ENCODE measurements at regions not wholly inside any gene's neighbourhood (a gene's known extent, or its start where the extent isn't known, plus 50 kb on each side); places are given as distances from the start of the nearest gene placed in this dataset.

DNA sequence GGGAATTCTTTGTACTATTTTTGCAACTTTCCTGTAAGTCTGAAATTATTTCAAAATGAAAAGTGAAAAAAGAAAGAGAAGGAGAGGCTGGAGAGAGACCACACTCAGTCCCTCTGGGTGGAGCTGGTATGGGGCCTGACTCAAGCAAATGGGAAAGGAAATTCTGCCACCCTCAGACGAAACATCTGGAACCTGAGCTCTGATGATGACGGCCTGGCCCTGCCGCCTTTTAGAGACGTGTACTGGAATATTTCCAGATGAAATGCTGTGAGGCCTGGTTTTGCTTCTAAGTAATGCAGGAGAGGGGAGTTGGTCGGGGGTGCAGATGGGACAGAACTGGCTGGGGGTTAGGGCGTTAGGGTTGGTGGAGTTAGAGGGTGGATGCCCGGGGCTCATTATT is 57.4 kb upstream of the GLI2 start:
- H3K23ac ChIP-seq (ENCODE audit: low read length): no peak overlapping the region
- H3K14ac ChIP-seq (ENCODE audit: low read length): no peak overlapping the region
- no peak overlapping the region for H4K8ac ChIP-seq (ENCODE audit: low read depth, low read length)
- H3K27ac ChIP-seq (ENCODE audit: low read depth, low read length): no peak overlapping the region
- H3K4me2 ChIP-seq (ENCODE audit: low read length): no peak overlapping the region
- no peak overlapping the region for H3K18ac ChIP-seq (ENCODE audit: low read length)
- DNase-seq: peak; percentile 67 to 81
- H3K79me1 ChIP-seq (ENCODE audit: low read length): no peaks in the 10 kb centered on the region
- no peaks in the 10 kb centered on the region for H3K36me3 ChIP-seq (ENCODE audit: control insufficient read depth in 1 of 2, insufficient read depth in 2 of 2, low read length in 2 of 2)
- H3K4me3 ChIP-seq (ENCODE audit: low read depth, low read length): no peak overlapping the region
- WGBS (ENCODE audit: extremely low coverage, insufficient coverage, insufficient read length): no CpG with 5 or more reads among the region's 7 CpGs
- no peak overlapping the region for H4K91ac ChIP-seq (ENCODE audit: low read depth, low read length)
- no peak overlapping the region for H2BK120ac ChIP-seq (ENCODE audit: insufficient read depth, low read length, poor library complexity)
- no peak overlapping the region for H2AK5ac ChIP-seq (ENCODE audit: low read length)
- no peak overlapping the region for H2BK5ac ChIP-seq (ENCODE audit: low read depth, low read length, poor library complexity)
- no peaks in the 10 kb centered on the region for H3K79me2 ChIP-seq (ENCODE audit: control insufficient read depth, insufficient read depth, low read length, poor library complexity)
- no peaks in the 10 kb centered on the region for H3K9me3 ChIP-seq (ENCODE audit: insufficient read depth, low read depth, low read length)
- H4K12ac ChIP-seq (ENCODE audit: low read depth, low read length): no peak overlapping the region
- H2BK12ac ChIP-seq (ENCODE audit: low read length): no peak overlapping the region
- H2AFZ ChIP-seq (ENCODE audit: insufficient read depth, low read length, poor library complexity): no peak overlapping the region
- no peak overlapping the region for H3K4ac ChIP-seq (ENCODE audit: low read depth, low read length)
- no peaks in the 10 kb centered on the region for H3K4me1 ChIP-seq (ENCODE audit: control insufficient read depth in 1 of 2, insufficient read depth in 2 of 2, low read length in 2 of 2)
- H3K9ac ChIP-seq (ENCODE audit: low read length): no peak overlapping the region
- H3K27me3 ChIP-seq (ENCODE audit: insufficient read depth, low read length): no peaks in the 10 kb centered on the region

GRCh38 chr2:120678926-120679325 is 56.7 kb upstream of the GLI2 start:
- Histone ChIP-seq H2BK5ac (ENCODE audit: low read depth, low read length, poor library complexity) (no peak overlapping the region), H3K4me1 (ENCODE audit: control insufficient read depth in 1 of 2, insufficient read depth in 2 of 2, low read length in 2 of 2) (no peaks in the 10 kb centered on the region), H3K79me1 (ENCODE audit: low read length) (no peaks in the 10 kb centered on the region), H3K4ac (ENCODE audit: low read depth, low read length) (no peak overlapping the region), H2BK12ac (ENCODE audit: low read length) (no peak overlapping the region), H3K9ac (ENCODE audit: low read length) (no peak overlapping the region), H3K18ac (ENCODE audit: low read length) (no peak overlapping the region), H3K79me2 (ENCODE audit: control insufficient read depth, insufficient read depth, low read length, poor library complexity) (no peaks in the 10 kb centered on the region), H4K8ac (ENCODE audit: low read depth, low read length) (no peak overlapping the region), H4K12ac (ENCODE audit: low read depth, low read length) (no peak overlapping the region), H4K91ac (ENCODE audit: low read depth, low read length) (no peak overlapping the region), H3K27me3 (ENCODE audit: insufficient read depth, low read length) (no peaks in the 10 kb centered on the region), H3K36me3 (ENCODE audit: control insufficient read depth in 1 of 2, insufficient read depth in 2 of 2, low read length in 2 of 2) (no peaks in the 10 kb centered on the region), H2AK5ac (ENCODE audit: low read length) (no peak overlapping the region), H3K9me3 (ENCODE audit: insufficient read depth, low read depth, low read length) (no peaks in the 10 kb centered on the region), H3K27ac (ENCODE audit: low read depth, low read length) (no peak overlapping the region), H3K14ac (ENCODE audit: low read length) (no peak overlapping the region), H3K23ac (ENCODE audit: low read length) (no peak overlapping the region), H3K4me3 (ENCODE audit: low read depth, low read length) (no peak overlapping the region), H2BK120ac (ENCODE audit: insufficient read depth, low read length, poor library complexity) (no peak overlapping the region), H2AFZ (ENCODE audit: insufficient read depth, low read length, poor library complexity) (no peak overlapping the region), H3K4me2 (ENCODE audit: low read length) (no peak overlapping the region)
- no peak for DNase-seq
- no CpG with 5 or more reads among the region's 7 CpGs for WGBS (ENCODE audit: extremely low coverage, insufficient coverage, insufficient read length)

GRCh38 chr2:120679526-120679925 is 56.1 kb upstream of the GLI2 start:
- Histone ChIP-seq H3K9me3 (ENCODE audit: insufficient read depth, low read depth, low read length) (no peaks in the 10 kb centered on the region), H3K4me3 (ENCODE audit: low read depth, low read length) (no peak overlapping the region), H3K18ac (ENCODE audit: low read length) (no peak overlapping the region), H3K14ac (ENCODE audit: low read length) (no peak overlapping the region), H2BK12ac (ENCODE audit: low read length) (no peak overlapping the region), H3K27ac (ENCODE audit: low read depth, low read length) (no peak overlapping the region), H2BK120ac (ENCODE audit: insufficient read depth, low read length, poor library complexity) (no peak overlapping the region), H2AK5ac (ENCODE audit: low read length) (no peak overlapping the region), H4K12ac (ENCODE audit: low read depth, low read length) (no peak overlapping the region), H3K4ac (ENCODE audit: low read depth, low read length) (no peak overlapping the region), H4K8ac (ENCODE audit: low read depth, low read length) (no peak overlapping the region), H3K79me1 (ENCODE audit: low read length) (no peaks in the 10 kb centered on the region), H3K36me3 (ENCODE audit: control insufficient read depth in 1 of 2, insufficient read depth in 2 of 2, low read length in 2 of 2) (no peaks in the 10 kb centered on the region), H3K79me2 (ENCODE audit: control insufficient read depth, insufficient read depth, low read length, poor library complexity) (no peaks in the 10 kb centered on the region), H2AFZ (ENCODE audit: insufficient read depth, low read length, poor library complexity) (no peak overlapping the region), H3K9ac (ENCODE audit: low read length) (no peak overlapping the region), H2BK5ac (ENCODE audit: low read depth, low read length, poor library complexity) (no peak overlapping the region), H3K4me2 (ENCODE audit: low read length) (no peak overlapping the region), H3K27me3 (ENCODE audit: insufficient read depth, low read length) (no peaks in the 10 kb centered on the region), H3K23ac (ENCODE audit: low read length) (no peak overlapping the region), H4K91ac (ENCODE audit: low read depth, low read length) (no peak overlapping the region), H3K4me1 (ENCODE audit: control insufficient read depth in 1 of 2, insufficient read depth in 2 of 2, low read length in 2 of 2) (no peaks in the 10 kb centered on the region)
- WGBS (ENCODE audit: extremely low coverage, insufficient coverage, insufficient read length): no CpG with 5 or more reads among the region's 9 CpGs
- no peak for DNase-seq

GRCh38 chr2:120680136-120680761 is 55.4 kb upstream of the GLI2 start:
- no peak overlapping the region for H3K27ac ChIP-seq (ENCODE audit: low read depth, low read length)
- H3K9ac ChIP-seq (ENCODE audit: low read length): no peak overlapping the region
- H3K4ac ChIP-seq (ENCODE audit: low read depth, low read length): no peak overlapping the region
- WGBS (ENCODE audit: extremely low coverage, insufficient coverage, insufficient read length): no CpG with 5 or more reads among the region's 18 CpGs
- H3K79me2 ChIP-seq (ENCODE audit: control insufficient read depth, insufficient read depth, low read length, poor library complexity): no peaks in the 10 kb centered on the region
- no peaks in the 10 kb centered on the region for H3K9me3 ChIP-seq (ENCODE audit: insufficient read depth, low read depth, low read length)
- no peak overlapping the region for H4K91ac ChIP-seq (ENCODE audit: low read depth, low read length)
- no peak overlapping the region for H2BK12ac ChIP-seq (ENCODE audit: low read length)
- H3K79me1 ChIP-seq (ENCODE audit: low read length): no peaks in the 10 kb centered on the region
- no peak overlapping the region for H2BK5ac ChIP-seq (ENCODE audit: low read depth, low read length, poor library complexity)
- no peak overlapping the region for H2AFZ ChIP-seq (ENCODE audit: insufficient read depth, low read length, poor library complexity)
- no peak overlapping the region for H3K23ac ChIP-seq (ENCODE audit: low read length)
- H3K36me3 ChIP-seq (ENCODE audit: control insufficient read depth in 1 of 2, insufficient read depth in 2 of 2, low read length in 2 of 2): no peaks in the 10 kb centered on the region
- no peak overlapping the region for H2AK5ac ChIP-seq (ENCODE audit: low read length)
- no peak overlapping the region for H3K18ac ChIP-seq (ENCODE audit: low read length)
- H3K14ac ChIP-seq (ENCODE audit: low read length): no peak overlapping the region
- no peak overlapping the region for H3K4me2 ChIP-seq (ENCODE audit: low read length)
- no peak overlapping the region for H3K4me3 ChIP-seq (ENCODE audit: low read depth, low read length)
- no peak overlapping the region for H4K8ac ChIP-seq (ENCODE audit: low read depth, low read length)
- no peaks in the 10 kb centered on the region for H3K4me1 ChIP-seq (ENCODE audit: control insufficient read depth in 1 of 2, insufficient read depth in 2 of 2, low read length in 2 of 2)
- peak; percentile 60 to 92 for DNase-seq
- no peaks in the 10 kb centered on the region for H3K27me3 ChIP-seq (ENCODE audit: insufficient read depth, low read length)
- no peak overlapping the region for H4K12ac ChIP-seq (ENCODE audit: low read depth, low read length)
- H2BK120ac ChIP-seq (ENCODE audit: insufficient read depth, low read length, poor library complexity): no peak overlapping the region

Data from trophoblast cell (in vitro differentiated cells and primary cell).